H1 (cell line): ENCODE measurements at regions not wholly inside any gene's neighbourhood (a gene's known extent, or its start where the extent isn't known, plus 50 kb on each side); places are given as distances from the start of the nearest gene placed in this dataset.

Experiments used
- CTCF ChIA-PET: fragments of 300-600 bp; sonication (Branson Sonifier 250); formaldehyde crosslinking; loops from one replicate; lab custom pipeline; 2021; ENCODE audit not compliant: partially characterized antibody; lab: Charles Lee
- POLR2A ChIA-PET: fragments of 300-600 bp; sonication (Branson Sonifier 250); formaldehyde crosslinking; loops from one replicate; lab custom pipeline; 2021; ENCODE audit warnings: inconsistent platforms; ENCODE audit not compliant: partially characterized antibody; lab: Charles Lee
- DNase-seq, 2 experiments: peaks; one replicate each; pipeline versions ENCODE4 v3.0.0 to v3.0.0-alpha.2; 2010 to 2022; ENCODE audit warnings: low spot score in 2 of 2, low read depth in 1 of 2, mixed read lengths in 1 of 2
- FAIRE-seq: peaks from 2 replicates; lab custom pipeline; 2011; peaks lifted over from hg19 to GRCh38; lab: Jason Lieb, UNC
- H2AFZ ChIP-seq: 2 replicates; pipeline ENCODE4 v1.8.1; 2012; ENCODE audit warnings: low read length, inconsistent platforms
- H2AK5ac ChIP-seq: 2 replicates; pipeline ENCODE4 v1.6.1; 2013; ENCODE audit warnings: low read depth, low read length
- H2BK120ac ChIP-seq: replicated peaks from 2 replicates; pipeline ENCODE3; 2013; ENCODE audit warnings: low read depth, low read length, inconsistent platforms
- H2BK12ac ChIP-seq: 2 replicates; pipeline ENCODE4 v1.6.1; 2013; ENCODE audit warnings: low read depth, low read length
- H2BK15ac ChIP-seq: 2 replicates; pipeline ENCODE4 v1.6.1; 2013; ENCODE audit warnings: low read length
- H2BK20ac ChIP-seq: 2 replicates; pipeline ENCODE4 v1.6.1; 2013; ENCODE audit warnings: low read length
- H2BK5ac ChIP-seq: 2 replicates; pipeline ENCODE4 v1.6.1; 2013; ENCODE audit warnings: low read depth, low read length
- H3K14ac ChIP-seq: 2 replicates; pipeline ENCODE4 v1.6.1; 2013; ENCODE audit warnings: inconsistent platforms; ENCODE audit not compliant: insufficient read length
- H3K18ac ChIP-seq: 2 replicates; pipeline ENCODE4 v1.6.1; 2013; ENCODE audit warnings: low read length; ENCODE audit errors: extremely low read depth
- H3K23ac ChIP-seq: 2 replicates; pipeline ENCODE4 v1.6.1; 2013; ENCODE audit warnings: inconsistent platforms; ENCODE audit not compliant: insufficient read length
- H3K23me2 ChIP-seq: 2 replicates; pipeline ENCODE4 v1.6.1; 2013; ENCODE audit warnings: low read depth, low read length
- H3K27ac ChIP-seq: 2 replicates; pipeline ENCODE4 v1.6.1; 2011; ENCODE audit warnings: low read depth, low read length, inconsistent platforms
- H3K27me3 ChIP-seq, 4 experiments: replicated peaks in 1 of 4; 1 replicate in 1 of 4; 2 replicates in 3 of 4; pipeline versions ENCODE4 v1.6.1 to v1.8.1; 2011 to 2013; ENCODE audit warnings: low read length in 3 of 4, mild to moderate bottlenecking in 3 of 4, inconsistent platforms in 2 of 4, mixed read lengths in 2 of 4, moderate library complexity in 1 of 4; ENCODE audit not compliant: control insufficient read depth in 3 of 4, insufficient read depth in 3 of 4; ENCODE audit errors: extremely low read depth in 1 of 4
- H3K36me3 ChIP-seq, 4 experiments: 2 replicates each; pipeline versions ENCODE4 v1.6.1 to v1.8.1; 2011 to 2013; ENCODE audit warnings: mild to moderate bottlenecking in 4 of 4, low read length in 3 of 4, moderate library complexity in 2 of 4, control low read depth in 1 of 4, inconsistent platforms in 1 of 4; ENCODE audit not compliant: insufficient read depth in 4 of 4, control insufficient read depth in 2 of 4
- H3K4ac ChIP-seq: replicated peaks from 2 replicates; pipeline ENCODE3; 2013; ENCODE audit warnings: low read length, low read depth, mixed read lengths, inconsistent platforms; ENCODE audit not compliant: insufficient read length
- H3K4me1 ChIP-seq, 4 experiments: replicated peaks in 1 of 4; 1 replicate in 1 of 4; 2 replicates in 3 of 4; pipeline versions ENCODE4 v1.6.1 to v1.8.1; 2011 to 2013; ENCODE audit warnings: low read length in 3 of 4, inconsistent platforms in 2 of 4, mixed read lengths in 1 of 4; ENCODE audit not compliant: insufficient read depth in 4 of 4, control insufficient read depth in 3 of 4
- H3K4me2 ChIP-seq, 2 experiments: 2 replicates each; pipeline versions ENCODE4 v1.6.1 to v1.8.1; 2011 to 2013; ENCODE audit warnings: low read depth in 2 of 2, low read length in 2 of 2, control low read depth in 1 of 2, inconsistent platforms in 1 of 2, mild to moderate bottlenecking in 1 of 2; ENCODE audit not compliant: insufficient read depth in 1 of 2
- H3K4me3 ChIP-seq, 4 experiments: fragments of 200-600, 300-600 bp in 1 of 4; sonication (generic), shearing (Covaris generic), sonication (Bioruptor Twin) in 1 of 4; 2 replicates each; pipeline versions ENCODE4 v1.5.1 to v1.8.1; 2011 to 2016; ENCODE audit warnings: low read length in 4 of 4, low read depth in 3 of 4, control low read depth in 2 of 4, inconsistent platforms in 2 of 4, mild to moderate bottlenecking in 2 of 4, mixed read lengths in 1 of 4, moderate library complexity in 1 of 4; ENCODE audit not compliant: insufficient read depth in 2 of 4; ENCODE audit errors: extremely low read depth in 1 of 4
- H3K56ac ChIP-seq: replicated peaks from 2 replicates; pipeline ENCODE3; 2013; ENCODE audit warnings: low read depth, mild to moderate bottlenecking, mixed read lengths, low read length, inconsistent platforms; ENCODE audit not compliant: insufficient read length
- H3K79me1 ChIP-seq: 2 replicates; pipeline ENCODE4 v1.6.1; 2013; ENCODE audit warnings: low read depth, low read length, control low read depth
- H3K79me2 ChIP-seq, 2 experiments: 2 replicates each; pipeline versions ENCODE4 v1.6.1 to v1.8.1; 2012 to 2013; ENCODE audit warnings: low read length in 2 of 2, mild to moderate bottlenecking in 2 of 2, inconsistent platforms in 1 of 2; ENCODE audit not compliant: insufficient read depth in 2 of 2, control insufficient read depth in 1 of 2
- H3K9ac ChIP-seq, 4 experiments: replicated peaks in 1 of 4; 1 replicate in 1 of 4; 2 replicates in 3 of 4; pipeline versions ENCODE4 v1.6.1 to v1.8.1; 2011 to 2013; ENCODE audit warnings: low read depth in 3 of 4, low read length in 3 of 4, control low read depth in 2 of 4, mild to moderate bottlenecking in 2 of 4, moderate library complexity in 2 of 4, inconsistent platforms in 1 of 4; ENCODE audit errors: extremely low read depth in 1 of 4
- H3K9me3 ChIP-seq, 2 experiments: 2 replicates each; pipeline versions ENCODE4 v1.6.1 to v1.8.1; 2012 to 2013; ENCODE audit warnings: mild to moderate bottlenecking in 2 of 2, moderate library complexity in 2 of 2, control low read depth in 1 of 2, inconsistent platforms in 1 of 2, low read depth in 1 of 2, low read length in 1 of 2, mixed read lengths in 1 of 2; ENCODE audit not compliant: insufficient read depth in 2 of 2
- H4K20me1 ChIP-seq, 2 experiments: replicated peaks in 1 of 2; 2 replicates each; pipeline versions ENCODE3 to v1.8.1; 2011 to 2013; ENCODE audit warnings: inconsistent platforms in 2 of 2, low read length in 2 of 2, mild to moderate bottlenecking in 1 of 2; ENCODE audit not compliant: insufficient read depth in 2 of 2, control insufficient read depth in 1 of 2
- H4K5ac ChIP-seq: 2 replicates; pipeline ENCODE4 v1.6.1; 2013; ENCODE audit warnings: low read length, low read depth, mixed read lengths, inconsistent platforms; ENCODE audit not compliant: insufficient read length
- H4K8ac ChIP-seq: 2 replicates; pipeline ENCODE4 v1.8.0; 2013; ENCODE audit warnings: mild to moderate bottlenecking, moderate library complexity, low read length, inconsistent platforms; ENCODE audit not compliant: insufficient read depth; ENCODE audit errors: extremely low read depth
- H4K91ac ChIP-seq: replicated peaks from 2 replicates; pipeline ENCODE3; 2013; ENCODE audit warnings: low read length, mixed read lengths, inconsistent platforms; ENCODE audit not compliant: insufficient read length
- BACH1 ChIP-seq: IDR thresholded peaks from 2 replicates; pipeline ENCODE4 v1.6.1; 2012; ENCODE audit warnings: low read length, improper control_type of control experiment
- CHD2 ChIP-seq: IDR thresholded peaks from 2 replicates; pipeline ENCODE4 v1.6.1; 2012; ENCODE audit warnings: low read length, improper control_type of control experiment
- EP300 ChIP-seq, 2 experiments: IDR thresholded peaks; 1 replicate in 1 of 2; 2 replicates in 1 of 2; pipeline ENCODE4 v1.6.1; 2011 to 2012; ENCODE audit warnings: low read depth in 2 of 2, low read length in 2 of 2, mild to moderate bottlenecking in 2 of 2, borderline replicate concordance in 1 of 2, inconsistent platforms in 1 of 2, moderate library complexity in 1 of 2
- HDAC2 ChIP-seq, 2 experiments: fragments of 300-600 bp in 1 of 2; sonication (generic) in 1 of 2; IDR thresholded peaks; 2 replicates each; pipeline ENCODE4 v1.6.1; 2011 to 2012; ENCODE audit warnings: low read depth in 2 of 2, low read length in 2 of 2, mild to moderate bottlenecking in 2 of 2, moderate library complexity in 2 of 2, borderline replicate concordance in 1 of 2, inconsistent platforms in 1 of 2
- POLR2A ChIP-seq, 2 experiments: IDR thresholded peaks; 1 replicate in 1 of 2; 2 replicates in 1 of 2; pipeline ENCODE4 v1.6.1; 2011; ENCODE audit warnings: low read depth in 2 of 2, low read length in 2 of 2, mild to moderate bottlenecking in 2 of 2; ENCODE audit errors: control extremely low read depth in 1 of 2
- RFX5 ChIP-seq: IDR thresholded peaks from 2 replicates; pipeline ENCODE4 v1.6.1; 2011; ENCODE audit warnings: low read depth, low read length, improper control_type of control experiment, borderline replicate concordance
- RNF2 ChIP-seq: fragments of 200-900, 300-1000 bp; sonication (generic); IDR thresholded peaks from 2 replicates; pipeline ENCODE4 v1.7.1; 2016; ENCODE audit warnings: borderline replicate concordance, low read depth, mild to moderate bottlenecking, antibody characterized with exemption, low read length; ENCODE audit not compliant: poor library complexity, severe bottlenecking; ENCODE audit errors: missing control alignments
- SP1 ChIP-seq: IDR thresholded peaks from 2 replicates; pipeline ENCODE4 v1.6.1; 2011; ENCODE audit warnings: low read depth, low read length
- SP2 ChIP-seq: IDR thresholded peaks from 2 replicates; pipeline ENCODE4 v1.6.1; 2012; ENCODE audit warnings: mild to moderate bottlenecking, low read length, inconsistent platforms
- WGBS, 2 experiments: shearing (Covaris generic) in 1 of 2; methylation state at CpG; one replicate each; pipeline versions ENCODE4 v1.1.6 to v1.1.7; 2013 to 2015; ENCODE audit warnings: low lambda C conversion rate in 2 of 2, mixed read lengths in 2 of 2, inconsistent platforms in 1 of 2, low coverage in 1 of 2, missing lambda C conversion rate in 1 of 2; ENCODE audit not compliant: insufficient replicate concordance in 2 of 2, insufficient coverage in 1 of 2, insufficient read length in 1 of 2; ENCODE audit errors: extremely low coverage in 1 of 2, missing lambda C conversion rate in 1 of 2; 5-methylcytosine and 5-hydroxymethylcytosine counted together
- TF ChIP-seq, protein P1 (sequence below): IDR thresholded peaks from 2 replicates; pipeline ENCODE4 v1.6.1; 2012; ENCODE audit warnings: inconsistent platforms
- TF ChIP-seq, protein P2 (sequence below): IDR thresholded peaks from 2 replicates; pipeline ENCODE4 v1.6.1; 2011; ENCODE audit warnings: low read depth, mild to moderate bottlenecking, low read length; ENCODE audit not compliant: insufficient read depth

DNA sequence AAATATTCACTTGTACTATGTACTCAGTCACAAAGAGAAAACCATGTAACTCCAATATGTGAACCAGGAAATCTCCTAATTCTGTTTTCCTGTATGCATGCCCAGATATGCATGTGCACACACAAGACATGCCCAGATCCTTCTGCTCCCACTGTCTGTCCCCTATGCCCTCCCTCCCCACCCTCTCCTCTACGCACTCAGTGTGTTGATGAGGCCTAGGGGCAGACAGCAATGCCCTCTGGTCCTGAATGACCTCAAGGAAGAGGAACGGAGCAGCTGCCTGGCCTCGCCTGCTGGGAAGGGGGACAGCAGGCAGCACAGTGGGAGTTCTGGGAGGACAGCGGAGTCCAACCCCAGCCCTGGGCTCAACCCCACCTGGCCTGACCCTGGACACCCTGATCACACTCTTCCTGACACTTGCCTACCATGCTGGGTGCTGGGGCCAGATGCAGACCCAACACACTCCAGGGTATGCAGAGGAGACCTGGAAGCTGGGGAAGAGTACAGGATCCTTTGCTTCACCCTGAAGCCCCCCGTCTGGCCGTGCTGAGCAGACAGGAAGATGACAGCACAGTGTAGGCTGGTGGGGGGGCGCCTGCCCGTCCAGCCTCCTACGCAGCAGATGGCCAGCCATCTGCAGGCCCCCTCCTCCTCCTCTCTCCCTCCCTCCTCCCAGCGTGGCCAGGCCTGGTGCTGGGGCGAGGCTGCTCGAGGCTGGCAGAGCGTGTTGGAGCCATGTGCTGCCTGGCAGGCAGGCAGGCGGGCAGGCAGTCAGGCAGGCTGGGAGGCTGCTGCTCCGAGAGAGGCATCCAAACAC is 106.6 kb upstream of the NCOR2 start:
- Histone ChIP-seq H2BK12ac (no peak overlapping the region), H3K4me2 (no peak overlapping the region), H4K91ac (no peak overlapping the region), H3K4me3 (no peak overlapping the region), H3K79me1 (no peaks in the 10 kb centered on the region; the same call in 1 of the 2 replicates), H3K23ac (no peak overlapping the region), H3K27ac (no peak overlapping the region), H3K23me2 (peaks cover 11% of the 10 kb centered on the region; the same call in 1 of the 2 replicates), H3K36me3 (no peaks in the 10 kb centered on the region), H2BK20ac (no peak overlapping the region), H4K5ac (no peak overlapping the region), H3K27me3 (no peaks in the 10 kb centered on the region; a peak in 1 of 7 replicates), H3K9ac (no peak overlapping the region), H3K4me1 (no peaks in the 10 kb centered on the region; a peak in 2 of 7 replicates), H2BK120ac (no peak overlapping the region), H2BK5ac (0 out of 2 replicates have a peak overlapping the region, but pooled peaks have one; percentile 29), H2AK5ac (no peak overlapping the region), H3K14ac (no peak overlapping the region), H3K9me3 (peaks cover 0 to 7% of the 10 kb centered on the region in 2 experiments; a peak in 2 of 4 replicates), H3K79me2 (no peaks in the 10 kb centered on the region), H4K8ac (no peak overlapping the region), H3K56ac (no peak overlapping the region), H4K20me1 (peaks cover 0 to 6% of the 10 kb centered on the region in 2 experiments), H2AFZ (no peak overlapping the region), H3K4ac (no peak overlapping the region), H2BK15ac (0 out of 2 replicates have a peak overlapping the region, but pooled peaks have one; percentile 34), H3K18ac (no peak overlapping the region)
- WGBS, 2 experiments, result 85% methylated on average over 12 of the region's 15 CpGs; no CpG with 5 or more reads in 1 of the 2 experiments
- ChIA-PET POLR2A (no interaction called here), CTCF (no interaction called here)
- DNase-seq, result no peak
- FAIRE-seq, result no peak
- TF ChIP-seq POLR2A (IDR thresholded peaks at IDR 0.05; ENCODE audit: control extremely low read depth in 1 of 2, low read depth in 2 of 2, low read length in 2 of 2) (no peak), SP2 (no peak), RNF2 (no peak), HDAC2 (IDR thresholded peaks at IDR 0.05; ENCODE audit: borderline replicate concordance in 1 of 2, low read depth in 2 of 2, low read length in 2 of 2) (no peak), CHD2 (no peak), SP1 (no peak), RFX5 (no peak), BACH1 (no peak), EP300 (IDR thresholded peaks at IDR 0.05; ENCODE audit: borderline replicate concordance in 1 of 2, low read depth in 2 of 2, low read length in 2 of 2) (no peak)
- TF ChIP-seq, protein P1, sequence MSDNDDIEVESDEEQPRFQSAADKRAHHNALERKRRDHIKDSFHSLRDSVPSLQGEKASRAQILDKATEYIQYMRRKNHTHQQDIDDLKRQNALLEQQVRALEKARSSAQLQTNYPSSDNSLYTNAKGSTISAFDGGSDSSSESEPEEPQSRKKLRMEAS, result no peak
- TF ChIP-seq, protein P2, sequence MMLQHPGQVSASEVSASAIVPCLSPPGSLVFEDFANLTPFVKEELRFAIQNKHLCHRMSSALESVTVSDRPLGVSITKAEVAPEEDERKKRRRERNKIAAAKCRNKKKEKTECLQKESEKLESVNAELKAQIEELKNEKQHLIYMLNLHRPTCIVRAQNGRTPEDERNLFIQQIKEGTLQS, result no peak
